Neutrophil (primary cell): ENCODE measurements at regions not wholly inside any gene's neighbourhood (a gene's known extent, or its start where the extent isn't known, plus 50 kb on each side); places are given as distances from the start of the nearest gene placed in this dataset.

ENCODE experiments used
- H3K27ac ChIP-seq: fragments of 200-600 bp; sonication (generic); 2 replicates; pipeline ENCODE4 v1.5.1; 2016; ENCODE audit warnings: mild to moderate bottlenecking, moderate library complexity
- H3K27me3 ChIP-seq: fragments of 200-600 bp; sonication (generic); 2 replicates; pipeline ENCODE4 v1.6.0; 2016; ENCODE audit warnings: mild to moderate bottlenecking
- H3K36me3 ChIP-seq: fragments of 200-600 bp; sonication (generic); 2 replicates; pipeline ENCODE4 v1.5.1; 2017
- H3K4me1 ChIP-seq, 2 experiments: fragments of 200-600 bp in 1 of 2; sonication (generic) in 1 of 2; 1 replicate in 1 of 2; 2 replicates in 1 of 2; pipeline versions ENCODE4 v1.5.1 to v1.6.1; 2013 to 2016; ENCODE audit warnings: low read depth in 1 of 2, low read length in 1 of 2, mild to moderate bottlenecking in 1 of 2, moderate library complexity in 1 of 2; ENCODE audit not compliant: control insufficient read depth in 1 of 2, insufficient read depth in 1 of 2
- H3K4me3 ChIP-seq, 2 experiments: fragments of 200-600 bp in 1 of 2; sonication (generic) in 1 of 2; 1 replicate in 1 of 2; 2 replicates in 1 of 2; pipeline ENCODE4 v1.5.1; 2013 to 2016; ENCODE audit warnings: low read depth in 1 of 2, low read length in 1 of 2, mild to moderate bottlenecking in 1 of 2, moderate library complexity in 1 of 2
- H3K9me3 ChIP-seq: fragments of 200-600 bp; sonication (generic); 2 replicates; pipeline ENCODE4 v1.5.1; 2016
- CTCF ChIP-seq: fragments of 200-600 bp; sonication (generic); IDR thresholded peaks from 2 replicates; pipeline ENCODE4 v1.5.1; 2016; ENCODE audit warnings: antibody characterized with exemption

GRCh38 chr3:168883145-168883544 lies 780.4 kb downstream of the MECOM start:
- no peaks in the 10 kb centered on the region for H3K4me1 ChIP-seq
- H3K4me3 ChIP-seq, result no peak overlapping the region
- H3K27ac ChIP-seq, result no peak overlapping the region
- H3K27me3 ChIP-seq, result no peaks in the 10 kb centered on the region
- no peak for TF ChIP-seq CTCF
- H3K9me3 ChIP-seq, result no peaks in the 10 kb centered on the region
- no peaks in the 10 kb centered on the region for H3K36me3 ChIP-seq

- Histone ChIP-seq H3K27ac (no peak overlapping the region), H3K36me3 (no peaks in the 10 kb centered on the region), H3K27me3 (no peaks in the 10 kb centered on the region), H3K4me3 (no peak overlapping the region), H3K4me1 (no peaks in the 10 kb centered on the region), H3K9me3 (no peaks in the 10 kb centered on the region)
- TF ChIP-seq CTCF, result no peak
Observed at GRCh38 chr3:168881804-168882203, 781.7 kb downstream of the MECOM start.

- Histone ChIP-seq H3K4me1 (no peaks in the 10 kb centered on the region), H3K27ac (no peak overlapping the region), H3K9me3 (no peaks in the 10 kb centered on the region), H3K27me3 (no peaks in the 10 kb centered on the region), H3K4me3 (no peak overlapping the region), H3K36me3 (no peaks in the 10 kb centered on the region)
- no peak for TF ChIP-seq CTCF
Observed at GRCh38 chr3:168878655-168879054, 782.9 kb upstream of the GOLIM4 start.

DNA sequence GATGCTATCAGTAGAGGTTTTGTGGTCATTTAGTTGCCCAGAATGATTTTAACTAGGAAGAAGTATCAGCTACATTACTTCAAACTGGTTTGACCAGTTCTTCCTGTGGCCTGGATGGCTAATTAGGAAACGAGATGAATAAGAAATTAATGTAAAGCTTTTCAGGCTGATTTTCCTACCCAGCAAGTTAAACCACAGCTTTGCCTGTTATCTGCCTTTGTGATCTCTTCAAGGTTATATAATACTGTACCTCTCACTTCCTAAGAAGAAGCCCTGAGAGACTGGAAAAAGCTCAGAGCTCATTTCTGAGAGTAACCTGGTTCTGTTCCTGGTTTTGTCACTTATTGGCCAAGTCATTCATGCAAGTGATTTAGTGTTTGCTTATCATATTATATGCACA lies 782.2 kb upstream of the GOLIM4 start:
- Histone ChIP-seq H3K4me3 (no peak overlapping the region), H3K4me1 (no peaks in the 10 kb centered on the region), H3K27me3 (no peaks in the 10 kb centered on the region), H3K27ac (no peak overlapping the region), H3K36me3 (no peaks in the 10 kb centered on the region), H3K9me3 (no peaks in the 10 kb centered on the region)
- no peak for TF ChIP-seq CTCF

GRCh38 chr3:168876346-168877035 lies 780.8 kb upstream of the GOLIM4 start:
- H3K4me1 ChIP-seq, result no peaks in the 10 kb centered on the region
- TF ChIP-seq CTCF, result no peak
- H3K36me3 ChIP-seq, result no peaks in the 10 kb centered on the region
- H3K9me3 ChIP-seq, result no peaks in the 10 kb centered on the region
- no peak overlapping the region for H3K4me3 ChIP-seq
- no peaks in the 10 kb centered on the region for H3K27me3 ChIP-seq
- no peak overlapping the region for H3K27ac ChIP-seq
